Spleen (tissue), 7 donors: ENCODE measurements at regions not wholly inside any gene's neighbourhood (a gene's known extent, or its start where the extent isn't known, plus 50 kb on each side); places are given as distances from the start of the nearest gene placed in this dataset.

Source experiments
- POLR2A ChIP-seq, 3 donors: fragments of 450-650 bp; IDR thresholded peaks; one replicate each; pipeline ENCODE4 v1.5.1; 2017; ENCODE audit warnings: antibody characterized with exemption in 3 of 3, mild to moderate bottlenecking in 1 of 3
- POLR2AphosphoS5 ChIP-seq, 3 donors: sonication (generic); formaldehyde crosslinking; IDR thresholded peaks; one replicate each; pipeline ENCODE4 v1.5.1; 2017; ENCODE audit warnings: antibody characterized with exemption in 3 of 3
- TF ChIP-seq, protein P1 (sequence below), 11 experiments: fragments of 200-600 bp in 7 of 11; fragments of 450-650 bp in 4 of 11; sonication (generic) in 4 of 11; IDR thresholded peaks in 8 of 11; conservative IDR thresholded peaks in 3 of 11; 1 replicate in 7 of 11; 2 replicates in 4 of 11; pipeline versions ENCODE4 v1.4.0 to v1.8.0; 2016 to 2021; ENCODE audit warnings: antibody characterized with exemption in 11 of 11, inconsistent platforms in 4 of 11, mild to moderate bottlenecking in 1 of 11
- donor health status: DM: no; HTN: no; CAD: no; lungs with moderate emphysema.
- donor health status: DM: no; HTN: no; CAD: no.
- donor health status: DM: no; HTN: no; CAD: no.

DNA sequence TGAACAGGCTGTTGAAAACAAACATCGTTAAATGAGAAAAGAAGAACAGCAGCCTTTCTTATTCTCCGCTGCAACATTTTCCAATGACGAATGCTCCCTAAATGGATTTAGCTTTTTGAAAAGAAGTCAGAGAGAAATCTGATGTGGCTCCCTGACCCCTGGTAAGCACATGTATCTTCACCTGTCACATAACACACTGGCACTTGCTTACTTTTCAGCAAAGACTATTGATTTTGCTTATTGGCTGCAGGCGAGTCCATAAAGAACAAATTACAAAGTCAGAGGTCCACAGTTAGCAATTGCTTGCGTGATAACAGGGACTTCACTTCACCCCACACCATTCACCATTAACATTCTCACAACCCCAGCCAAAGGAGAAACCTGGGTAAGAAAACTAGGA, 362.8 kb downstream of the GPATCH2 start:
- TF ChIP-seq POLR2AphosphoS5 (IDR thresholded peaks at IDR 0.05) (no peak), POLR2A (IDR thresholded peaks at IDR 0.05) (no peak)
- TF ChIP-seq, protein P1, sequence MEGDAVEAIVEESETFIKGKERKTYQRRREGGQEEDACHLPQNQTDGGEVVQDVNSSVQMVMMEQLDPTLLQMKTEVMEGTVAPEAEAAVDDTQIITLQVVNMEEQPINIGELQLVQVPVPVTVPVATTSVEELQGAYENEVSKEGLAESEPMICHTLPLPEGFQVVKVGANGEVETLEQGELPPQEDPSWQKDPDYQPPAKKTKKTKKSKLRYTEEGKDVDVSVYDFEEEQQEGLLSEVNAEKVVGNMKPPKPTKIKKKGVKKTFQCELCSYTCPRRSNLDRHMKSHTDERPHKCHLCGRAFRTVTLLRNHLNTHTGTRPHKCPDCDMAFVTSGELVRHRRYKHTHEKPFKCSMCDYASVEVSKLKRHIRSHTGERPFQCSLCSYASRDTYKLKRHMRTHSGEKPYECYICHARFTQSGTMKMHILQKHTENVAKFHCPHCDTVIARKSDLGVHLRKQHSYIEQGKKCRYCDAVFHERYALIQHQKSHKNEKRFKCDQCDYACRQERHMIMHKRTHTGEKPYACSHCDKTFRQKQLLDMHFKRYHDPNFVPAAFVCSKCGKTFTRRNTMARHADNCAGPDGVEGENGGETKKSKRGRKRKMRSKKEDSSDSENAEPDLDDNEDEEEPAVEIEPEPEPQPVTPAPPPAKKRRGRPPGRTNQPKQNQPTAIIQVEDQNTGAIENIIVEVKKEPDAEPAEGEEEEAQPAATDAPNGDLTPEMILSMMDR (IDR thresholded peaks at IDR 0.05 in 8 of 11, conservative IDR thresholded peaks at IDR 0.05 in 3 of 11): no peak
